ENCODE measurements at regions not wholly inside any gene's neighbourhood (a gene's known extent, or its start where the extent isn't known, plus 50 kb on each side); places are given as distances from the start of the nearest gene placed in this dataset.

DNA sequence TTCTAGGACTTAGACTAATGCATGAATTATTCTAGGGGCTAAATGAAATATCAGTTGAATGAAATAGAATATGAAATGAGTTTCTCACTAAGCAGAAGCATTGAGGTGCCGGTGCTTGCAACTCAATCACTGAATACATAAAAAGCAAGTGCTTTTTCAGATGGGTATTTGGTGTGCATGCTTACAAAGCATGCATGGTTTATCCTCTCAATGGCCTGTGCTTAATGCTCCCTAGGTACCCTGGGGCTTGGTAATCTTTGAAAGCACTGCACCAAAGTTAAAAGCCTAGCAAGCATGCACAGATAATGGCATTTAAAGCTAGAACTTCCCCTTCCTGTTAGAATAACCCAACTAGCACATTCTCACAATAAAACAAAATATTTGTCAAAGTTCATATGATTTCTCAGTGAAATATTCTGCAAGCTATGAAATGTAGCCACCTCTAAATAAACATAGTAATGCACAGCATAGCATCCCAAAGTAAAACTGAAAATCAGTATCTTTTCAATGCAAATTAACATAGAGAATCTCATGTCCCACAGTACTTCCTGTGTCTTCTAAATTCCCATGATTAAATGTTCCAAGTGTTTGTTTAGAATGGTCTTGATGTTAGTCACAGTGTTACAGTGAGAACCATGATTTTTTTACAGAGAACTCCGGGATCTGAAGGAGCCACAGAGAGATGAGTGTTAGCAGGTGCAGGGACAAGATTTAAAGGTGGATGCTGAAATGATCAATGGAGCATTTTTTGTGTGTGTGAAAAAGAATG, 143.4 kb upstream of the CDH6 start:
- DNase-seq (ENCODE audit: low read depth in 3 of 3, low spot score in 2 of 3) = no peak

DNA sequence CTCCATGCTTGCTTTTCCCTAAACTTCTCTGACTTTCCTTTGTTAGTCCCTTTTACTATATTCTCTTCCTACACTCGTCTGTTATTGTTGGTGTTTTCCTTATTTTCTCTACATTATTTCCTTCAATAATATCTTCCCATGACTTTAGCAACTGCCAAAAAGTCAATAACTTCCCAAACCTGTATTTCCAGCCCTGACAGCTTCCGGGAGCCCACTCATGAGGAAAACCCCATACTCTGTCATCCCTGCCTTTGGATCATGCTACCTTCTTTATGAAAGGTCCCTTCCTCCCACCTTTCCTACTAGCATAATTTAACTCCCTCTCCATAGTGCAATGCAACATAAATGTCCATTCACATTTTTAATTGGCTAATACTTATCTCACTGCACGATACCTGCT, 144.0 kb upstream of the CDH6 start:
- no peak for DNase-seq (ENCODE audit: low read depth in 3 of 3, low spot score in 2 of 3)

DNA sequence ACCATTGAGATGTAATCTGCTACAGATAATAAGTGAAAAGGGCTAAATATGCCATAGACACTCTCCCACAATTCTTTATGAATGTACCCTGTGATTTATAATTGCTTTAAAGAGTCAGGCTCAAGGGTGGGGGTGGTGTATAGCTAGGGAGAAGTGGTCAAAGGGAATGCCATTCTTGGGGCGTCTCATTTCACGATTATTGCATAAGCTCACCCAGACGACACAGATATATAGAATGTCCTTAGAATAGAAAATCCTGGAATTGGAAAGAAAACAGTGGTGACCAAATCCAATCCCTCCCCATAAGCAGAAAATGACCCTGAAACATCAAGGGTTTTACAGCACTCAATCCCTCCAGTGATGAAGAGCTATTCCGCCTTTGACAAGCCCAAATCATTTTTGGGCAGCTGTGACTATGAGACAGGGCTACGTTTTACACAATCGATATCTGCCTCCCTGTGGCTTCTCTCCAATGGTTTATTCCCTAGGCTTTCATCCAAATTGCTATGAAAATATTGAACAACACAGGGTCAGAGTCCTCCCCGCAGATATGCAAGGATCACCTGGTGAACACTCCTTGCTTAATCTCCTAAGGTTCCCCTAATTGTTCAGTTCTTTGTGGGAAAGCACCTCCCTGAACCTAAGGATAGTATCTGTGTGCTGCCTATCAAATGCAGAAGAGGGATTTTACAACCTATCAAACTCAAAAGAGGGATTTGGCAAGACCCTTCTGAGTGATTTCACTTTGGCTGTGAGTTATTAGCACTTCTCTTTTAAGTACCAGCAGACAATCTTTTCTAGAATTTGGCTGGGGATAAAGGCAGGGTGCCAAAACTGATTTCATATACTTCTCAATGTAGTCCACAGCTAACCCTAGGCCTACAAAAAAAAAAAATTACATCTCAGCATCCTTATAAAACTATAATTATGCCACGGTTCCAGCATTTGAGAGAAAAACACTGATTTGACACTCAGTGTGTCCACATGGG, 144.9 kb upstream of the CDH6 start:
- DNase-seq (ENCODE audit: low read depth in 3 of 3, low spot score in 2 of 3) = no peak

DNA sequence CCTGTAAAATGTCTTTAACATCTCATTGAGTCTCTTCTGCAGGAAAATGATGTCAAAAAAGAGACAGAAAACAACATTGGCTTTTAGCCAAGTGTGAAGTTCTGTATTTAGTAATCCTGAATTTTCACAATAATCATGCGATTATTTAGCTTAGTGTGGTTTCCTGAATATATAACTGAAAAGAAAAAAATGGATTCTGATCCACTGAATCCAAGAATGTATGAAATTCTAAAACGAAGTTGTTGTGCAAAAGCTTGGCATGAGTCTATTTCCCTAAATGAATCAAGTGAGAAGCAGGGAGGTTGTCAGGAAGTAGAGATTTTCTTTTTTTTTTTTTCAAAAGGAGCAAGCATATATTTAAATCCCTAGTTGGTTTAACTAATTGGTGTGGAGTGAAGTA, 145.9 kb upstream of the CDH6 start:
- no peak for DNase-seq (ENCODE audit: low read depth in 3 of 3, low spot score in 2 of 3)

DNA sequence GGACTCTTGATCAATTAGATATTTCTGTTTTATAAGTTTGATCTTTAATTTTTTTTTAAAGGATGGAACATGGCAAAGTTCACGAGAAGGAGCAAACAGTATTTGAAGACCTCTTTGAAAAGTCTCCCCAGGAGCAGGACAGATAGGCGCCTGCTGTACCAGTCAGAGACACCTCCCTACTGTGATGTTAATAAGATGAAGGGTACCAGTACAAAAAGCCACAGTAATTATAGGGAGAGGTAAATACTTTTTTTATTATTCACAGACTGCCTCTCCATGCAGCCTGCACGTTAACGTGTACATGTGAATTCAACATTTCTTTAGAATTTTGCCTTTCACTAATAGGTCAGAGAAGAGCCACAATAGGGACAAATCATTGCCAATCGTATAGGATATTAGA, 146.5 kb upstream of the CDH6 start:
- DNase-seq (ENCODE audit: low read depth in 3 of 3, low spot score in 2 of 3) = no peak

DNA sequence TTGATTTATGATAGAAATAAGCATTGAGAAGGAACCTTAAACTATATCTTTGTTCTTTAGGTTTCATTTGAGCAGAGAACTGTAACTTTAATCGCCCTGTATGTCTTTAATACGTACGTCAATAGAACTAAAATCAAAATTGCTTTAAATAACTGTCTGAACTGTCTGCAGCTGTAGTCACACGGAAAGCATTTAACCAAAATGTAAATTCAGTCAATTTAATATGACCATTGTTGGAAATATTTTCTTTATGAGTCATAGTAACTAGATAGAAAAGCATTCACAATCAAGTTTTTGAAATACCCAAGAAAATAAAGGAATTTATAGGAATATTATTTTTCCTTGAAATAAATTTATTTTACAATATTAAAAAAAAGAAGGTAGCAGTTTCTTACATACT, 157.1 kb upstream of the CDH6 start:
- no peak for DNase-seq (ENCODE audit: low read depth in 3 of 3, low spot score in 2 of 3)

DNA sequence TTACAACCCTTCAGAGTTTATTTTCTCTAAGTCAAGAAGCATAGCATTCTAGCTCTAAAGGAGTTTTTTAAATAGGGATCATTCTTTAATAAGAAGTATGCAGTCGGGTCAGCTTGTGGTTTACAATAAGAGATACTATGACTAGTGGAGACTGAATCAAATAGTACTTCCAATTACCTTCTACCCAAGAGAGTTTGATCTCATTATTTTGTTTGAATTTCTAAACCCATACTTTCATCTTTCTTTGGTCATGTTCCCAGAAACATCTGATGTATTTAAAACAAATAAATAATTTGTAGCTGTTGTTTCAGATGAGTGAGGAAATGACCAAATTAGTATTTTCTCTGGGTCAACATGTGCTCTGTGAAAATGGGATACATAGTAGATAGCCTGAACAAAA, 160.2 kb upstream of the CDH6 start:
- DNase-seq (ENCODE audit: low read depth in 3 of 3, low spot score in 2 of 3) = no peak

DNA sequence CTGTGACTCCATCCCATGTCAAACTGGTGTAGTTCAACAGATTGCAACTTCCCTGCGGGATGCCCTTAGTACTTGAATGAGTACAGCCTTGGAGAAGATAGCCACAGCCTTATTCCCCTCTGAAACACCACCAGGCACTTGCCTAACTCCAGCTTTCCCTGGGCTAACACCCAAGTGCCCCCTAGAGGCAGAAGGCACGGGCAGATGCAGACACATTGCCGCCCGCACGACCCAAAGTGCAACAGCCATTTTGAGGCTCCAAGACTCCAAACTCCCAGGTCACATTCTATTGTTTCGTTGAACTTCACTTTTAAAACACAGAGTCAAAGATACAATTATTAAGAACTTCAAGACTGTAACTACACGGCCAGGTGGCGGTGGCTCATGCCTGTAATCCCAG, 163.6 kb upstream of the CDH6 start:
- no peak for DNase-seq (ENCODE audit: low read depth in 3 of 3, low spot score in 2 of 3)

DNA sequence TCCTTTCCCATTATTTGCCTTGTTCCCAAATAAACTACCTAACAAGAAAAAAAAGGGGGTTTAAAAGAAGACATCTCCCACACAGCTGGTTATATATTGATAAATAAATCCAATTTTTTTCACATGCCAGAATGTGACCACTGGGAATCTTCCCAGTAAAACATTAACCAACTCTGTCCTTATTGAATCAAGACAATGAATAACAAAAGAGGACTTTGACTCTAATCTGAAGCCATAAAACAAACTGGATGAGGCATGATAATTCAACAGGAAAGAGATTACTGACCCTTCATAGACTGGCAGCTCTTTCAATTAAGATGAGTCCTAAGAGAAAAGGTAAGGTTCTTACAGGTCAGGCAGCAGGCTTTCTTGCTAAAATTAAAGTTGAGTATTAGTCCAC, 165.8 kb upstream of the CDH6 start:
- DNase-seq (ENCODE audit: low read depth in 3 of 3, low spot score in 2 of 3) = peak in 1 of 3 donors; percentile 16

DNA sequence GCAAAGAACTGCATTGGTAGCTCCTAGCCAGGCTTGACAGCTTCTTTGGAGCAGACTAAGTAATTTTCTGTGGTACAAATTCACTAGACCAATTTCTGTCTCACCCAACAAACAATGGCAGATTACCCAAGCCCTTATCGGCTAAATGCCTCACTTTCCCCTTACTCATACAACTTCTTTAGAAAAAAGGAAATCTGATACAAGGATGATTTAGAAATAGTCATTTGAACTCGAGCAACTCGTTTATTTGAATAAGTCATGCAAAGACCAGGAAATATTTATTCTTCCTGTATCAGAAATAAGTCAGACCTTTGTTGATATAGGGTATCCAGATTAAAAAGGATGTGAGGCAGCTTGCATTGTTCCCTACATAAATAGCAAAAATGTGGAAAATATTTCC, 170.4 kb upstream of the CDH6 start:
- DNase-seq (ENCODE audit: low read depth in 3 of 3, low spot score in 2 of 3) = no peak

DNA sequence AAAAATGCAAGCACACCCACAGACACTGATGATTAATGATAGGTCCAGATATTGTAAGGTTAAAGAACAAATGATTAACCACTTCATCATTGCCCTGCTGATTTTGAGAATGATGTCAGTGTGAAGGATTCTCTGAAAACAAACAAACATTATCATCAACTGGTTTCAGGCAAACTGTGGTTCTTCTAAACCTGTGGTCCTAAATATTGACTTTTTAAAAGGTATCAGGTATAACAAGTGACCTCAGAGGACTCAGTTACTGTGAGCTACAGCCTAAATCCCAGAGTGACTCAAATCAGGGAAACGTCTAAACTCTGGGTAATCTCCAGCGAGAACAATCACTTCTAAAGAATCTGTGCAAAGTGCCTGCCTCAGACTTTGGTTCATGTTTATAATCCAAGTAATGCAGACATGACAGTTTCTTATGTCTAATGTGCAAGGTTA, 172.3 kb upstream of the CDH6 start:
- no peak for DNase-seq (ENCODE audit: low read depth in 3 of 3, low spot score in 2 of 3)

DNA sequence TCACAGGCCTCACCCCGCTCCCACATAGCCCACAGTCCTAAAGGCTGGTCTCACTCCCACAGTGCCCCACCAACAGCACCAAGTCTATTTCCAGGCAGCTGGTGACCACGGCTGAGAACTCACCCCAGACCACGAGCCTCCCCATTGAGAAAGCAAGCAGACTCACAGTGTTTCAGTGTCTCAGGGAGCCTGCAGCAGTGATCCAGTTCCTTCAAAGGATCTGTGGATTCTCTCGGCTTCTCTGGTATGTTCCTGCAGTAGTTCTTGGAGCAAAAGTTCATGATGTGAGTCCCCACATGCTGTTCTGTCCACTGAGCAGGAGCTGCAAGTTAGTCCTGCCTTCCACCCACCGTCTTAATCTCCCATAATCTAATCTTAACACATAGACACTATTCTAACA, 185.3 kb upstream of the CDH6 start:
- DNase-seq (ENCODE audit: low read depth in 3 of 3, low spot score in 2 of 3) = no peak

DNA sequence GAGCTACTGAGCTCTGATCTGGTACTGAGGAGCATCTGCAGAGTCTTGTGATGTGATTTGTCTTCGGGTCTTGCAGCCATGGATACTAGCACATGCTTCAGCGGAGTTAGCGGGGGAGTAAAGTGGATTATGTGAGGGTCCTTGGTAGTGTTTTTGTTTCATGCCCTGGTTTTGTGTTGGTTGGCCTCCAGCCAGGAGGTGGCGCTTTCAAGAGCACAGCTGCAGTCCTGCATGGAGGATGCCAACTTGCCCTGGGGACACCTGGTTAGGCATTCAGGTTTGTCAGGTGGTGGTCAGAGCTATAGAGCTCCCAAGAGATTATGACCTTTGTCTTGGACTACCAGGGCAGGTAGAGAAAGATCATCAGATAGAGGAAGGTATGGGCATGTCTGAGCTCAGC, 185.8 kb upstream of the CDH6 start:
- DNase-seq (ENCODE audit: low read depth in 3 of 3, low spot score in 2 of 3) = no peak

DNA sequence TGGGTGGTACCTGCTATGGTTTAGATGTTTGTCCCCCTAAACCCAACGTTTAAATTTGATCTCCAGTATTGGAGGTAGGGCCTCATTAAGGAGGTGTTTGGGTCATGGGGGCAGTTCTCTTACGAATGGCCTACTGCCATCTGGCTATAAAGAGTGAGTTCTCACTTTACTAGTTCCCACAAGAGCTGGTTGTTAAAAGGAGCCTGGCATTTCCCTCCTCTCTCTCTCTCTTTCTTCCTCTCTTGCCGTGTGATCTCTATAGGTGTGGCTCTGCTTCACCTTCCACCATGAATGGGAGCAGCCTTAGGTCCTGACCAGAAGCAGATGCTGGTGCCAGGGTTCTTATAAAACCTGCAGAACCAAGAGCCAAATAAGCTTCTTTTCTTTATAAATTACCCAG, 193.2 kb upstream of the CDH6 start:
- DNase-seq (ENCODE audit: low read depth in 3 of 3, low spot score in 2 of 3) = no peak

DNA sequence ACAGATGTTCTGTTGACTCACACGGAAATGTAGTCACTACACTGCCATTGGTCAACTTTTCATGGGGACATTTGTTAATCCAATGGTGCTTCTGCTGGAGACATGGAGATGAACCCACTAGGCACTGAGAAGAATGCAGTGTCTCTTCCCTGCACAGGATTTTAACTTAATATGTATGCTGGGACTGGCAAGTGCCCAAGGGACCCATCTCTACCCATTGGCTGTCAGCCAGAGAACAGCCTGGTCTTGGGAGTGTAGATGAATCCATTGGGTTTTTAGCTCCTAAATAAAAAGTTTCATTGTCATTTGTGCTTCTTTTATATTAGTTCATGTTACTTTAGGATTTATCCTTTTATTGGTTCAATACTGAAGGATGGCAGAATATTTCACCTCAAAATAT, 195.8 kb upstream of the CDH6 start:
- DNase-seq (ENCODE audit: low read depth in 3 of 3, low spot score in 2 of 3) = no peak

DNA sequence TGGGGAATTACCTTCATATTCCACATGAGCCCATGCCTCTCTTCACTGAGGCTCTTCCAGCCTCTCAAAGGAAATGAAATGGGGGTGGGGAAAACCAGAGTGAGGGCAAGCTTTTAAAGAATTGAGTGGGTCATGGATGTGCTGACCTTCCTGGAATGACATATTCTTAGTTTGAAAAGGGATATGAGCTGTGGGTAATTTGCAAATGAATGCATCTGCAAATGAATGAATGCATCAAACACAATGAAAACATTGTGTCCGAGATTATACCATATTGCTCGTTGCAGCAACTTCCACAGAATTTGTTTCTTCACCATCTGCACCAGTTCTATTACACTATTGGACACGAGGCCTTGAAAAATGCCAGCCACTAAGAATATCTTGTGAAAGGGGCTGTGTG, 198.6 kb upstream of the CDH6 start:
- no peak for DNase-seq (ENCODE audit: low read depth in 3 of 3, low spot score in 2 of 3)

DNA sequence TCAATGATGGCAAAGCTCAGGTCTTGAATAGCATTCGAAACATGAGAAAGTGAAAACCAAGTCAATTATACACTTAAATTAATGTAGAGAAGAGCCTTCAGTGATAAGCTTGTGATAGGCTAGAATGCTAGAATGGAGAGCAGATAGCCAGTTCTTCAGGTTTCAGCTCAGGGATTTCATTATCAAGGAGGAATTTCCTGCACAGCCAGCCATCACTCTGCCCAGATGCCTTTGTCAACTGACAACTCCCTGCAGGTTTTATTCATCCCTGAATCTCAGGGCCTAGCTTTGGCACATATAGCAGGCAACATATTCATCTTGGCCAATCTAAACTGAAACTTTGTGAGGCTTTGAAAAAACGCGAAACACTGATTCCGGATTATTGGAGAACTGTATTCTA, 199.3 kb upstream of the CDH6 start:
- DNase-seq (ENCODE audit: low read depth in 3 of 3, low spot score in 2 of 3) = no peak

DNA sequence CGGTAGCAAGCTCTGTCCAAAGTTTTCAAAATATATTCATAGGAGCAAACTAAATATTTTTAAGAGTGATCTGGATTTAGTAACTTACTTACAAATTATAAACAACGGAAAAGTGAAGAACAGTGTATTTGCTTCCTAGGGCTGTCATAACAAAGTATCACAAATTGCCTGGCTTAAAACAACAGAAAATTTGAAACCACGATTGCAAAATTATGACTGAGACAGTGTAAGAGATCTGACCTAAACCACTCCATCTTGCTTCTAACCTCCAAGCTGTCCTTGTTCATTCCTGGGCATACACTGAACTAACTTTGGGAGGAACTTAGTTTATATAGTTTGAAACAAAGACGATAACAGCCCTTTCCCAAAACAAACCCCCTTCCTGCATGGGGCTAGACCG, 202.0 kb upstream of the CDH6 start:
- no peak for DNase-seq (ENCODE audit: low read depth in 3 of 3, low spot score in 2 of 3)

DNA sequence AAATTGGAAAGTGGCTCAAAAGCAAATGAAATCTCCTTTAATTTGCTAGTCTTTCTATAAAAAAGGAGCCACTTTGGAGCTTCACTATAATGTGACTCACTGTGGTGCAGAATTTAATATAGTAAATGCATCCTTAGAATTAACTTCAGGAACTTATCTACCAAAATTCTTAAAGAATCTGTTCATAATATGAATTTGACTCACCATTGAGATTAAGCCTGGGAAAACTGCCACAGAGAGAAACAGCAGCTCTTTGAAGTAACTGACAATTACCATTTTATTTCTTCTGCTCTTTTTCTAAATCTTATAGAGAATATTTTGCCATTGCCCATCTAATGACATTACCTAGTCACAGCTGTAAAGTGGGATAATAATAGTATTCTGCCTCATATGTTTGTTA, 211.9 kb upstream of the CDH6 start:
- no peak for DNase-seq (ENCODE audit: low read depth in 3 of 3, low spot score in 2 of 3)

DNA sequence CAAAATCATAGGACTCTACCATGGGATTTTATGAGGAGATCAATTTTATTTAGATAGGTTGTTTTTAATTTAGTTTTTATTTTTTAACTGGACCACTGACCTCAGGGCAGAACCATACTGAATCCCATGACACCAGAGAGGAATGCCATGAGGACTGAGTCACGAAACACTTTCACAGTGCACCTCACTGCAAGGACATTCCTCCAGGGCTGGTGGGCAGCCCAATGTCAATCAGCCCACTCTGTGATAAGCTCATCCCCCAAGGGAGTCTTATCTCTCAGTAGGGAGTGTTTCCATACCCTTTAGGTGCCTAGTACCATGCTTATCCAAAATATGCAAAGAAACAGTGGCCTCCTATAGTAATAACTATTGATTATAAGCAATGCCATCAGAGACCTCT, 224.5 kb upstream of the CDH6 start:
- no peak for DNase-seq (ENCODE audit: low read depth in 3 of 3, low spot score in 2 of 3)

DNA sequence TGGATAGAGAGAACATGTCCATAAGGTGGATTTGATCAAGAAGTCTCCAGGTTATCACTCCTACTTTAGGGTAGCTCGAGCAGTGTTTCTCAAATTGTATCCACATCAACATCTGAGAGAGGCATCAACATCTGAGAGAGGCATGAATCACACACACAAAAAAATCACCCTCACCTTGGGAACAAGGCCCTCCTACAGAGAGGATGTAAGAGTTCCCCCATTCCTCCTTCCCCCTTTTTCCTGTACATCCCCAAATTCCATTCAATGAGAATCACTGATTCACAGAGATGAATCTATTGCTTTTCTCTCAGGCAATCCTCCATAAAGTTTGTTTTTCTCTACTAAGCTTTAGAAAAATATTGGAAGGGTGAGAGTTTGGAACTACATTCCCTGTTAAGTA, 233.4 kb upstream of the CDH6 start:
- no peak for DNase-seq (ENCODE audit: low read depth in 3 of 3, low spot score in 2 of 3)

DNA sequence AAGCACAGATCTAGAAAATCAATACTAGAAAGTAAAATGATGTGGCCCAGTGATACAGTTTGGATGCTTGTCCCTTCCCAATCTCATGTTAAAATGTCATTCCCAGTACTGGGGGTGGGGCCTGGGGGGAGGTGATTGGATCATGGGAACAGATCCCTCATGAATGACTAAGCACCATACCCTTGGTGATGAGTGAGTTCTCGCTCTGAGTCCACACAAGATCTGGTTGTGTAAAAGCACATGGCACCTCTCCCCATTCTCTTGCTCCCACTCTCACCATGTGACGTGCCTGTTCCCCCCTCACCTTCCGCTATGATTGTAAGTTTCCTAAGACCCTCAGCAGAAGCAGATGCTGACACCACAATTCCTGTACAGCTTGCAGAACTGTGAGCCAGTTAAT, 234.2 kb upstream of the CDH6 start:
- no peak for DNase-seq (ENCODE audit: low read depth in 3 of 3, low spot score in 2 of 3)
